Activated T-cell treated with anti-CD3 and anti-CD28 coated beads, Interleukin-2, amount 50 U/mL, for 48 hours (primary cell): ENCODE measurements at regions not wholly inside any gene's neighbourhood (a gene's known extent, or its start where the extent isn't known, plus 50 kb on each side); places are given as distances from the start of the nearest gene placed in this dataset.
A peak's percentile ranks its signal among the peaks of the same experiment; 100 is the strongest.
"Not testable (repeated sequence)": the region's sequence is repeated elsewhere in the genome, so short reads cannot be mapped to it uniquely, and the experiment has no call there.

Source experiments
- DNase-seq, 2 experiments: peaks; one replicate each; pipeline ENCODE4 v3.0.0-alpha.2; 2020

- DNase-seq: no peak
These were observed 608.6 kb upstream of the MARCKS start for GRCh38 chr6:113248532-113248931.

DNA sequence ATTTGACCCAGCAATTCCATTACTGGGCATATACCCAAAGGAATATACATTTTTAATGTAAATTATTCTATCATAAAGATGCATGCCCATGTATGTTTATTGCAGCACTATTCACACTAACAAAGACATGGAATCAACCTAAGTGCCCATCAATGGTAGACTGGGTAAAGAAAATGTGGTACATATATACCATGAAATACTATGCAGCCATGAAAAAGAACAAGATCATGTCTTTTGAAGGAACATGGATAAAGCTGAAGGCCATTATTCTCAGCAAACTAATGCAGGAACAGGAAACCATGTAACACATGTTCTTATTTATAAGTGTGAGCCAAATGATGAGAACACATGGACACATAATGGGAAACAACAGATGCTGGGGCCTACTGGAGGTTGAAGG is 603.0 kb upstream of the MARCKS start:
- not testable (repeated sequence) for DNase-seq

DNA sequence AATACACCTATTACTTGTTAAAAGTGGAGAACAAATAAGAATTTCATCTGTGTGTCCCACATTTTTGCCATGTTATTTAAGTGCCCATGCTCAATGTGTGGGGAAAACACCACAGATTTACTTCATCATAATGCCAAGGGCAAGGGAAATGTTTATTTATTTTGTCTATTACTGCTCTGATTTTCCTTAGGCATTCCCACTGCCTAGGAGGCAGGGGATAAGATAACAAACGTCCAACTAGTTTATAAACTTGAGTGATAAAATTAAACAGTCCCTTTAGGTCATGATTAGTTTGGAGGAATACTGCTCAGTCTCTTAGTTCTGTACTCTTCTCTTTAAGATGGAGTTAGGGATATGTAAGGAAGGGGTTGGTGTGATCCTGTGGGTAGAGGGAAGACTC is 598.4 kb upstream of the MARCKS start:
- DNase-seq: no peak

GRCh38 chr6:113271437-113271836 is 585.7 kb upstream of the MARCKS start:
- DNase-seq: no peak

DNA sequence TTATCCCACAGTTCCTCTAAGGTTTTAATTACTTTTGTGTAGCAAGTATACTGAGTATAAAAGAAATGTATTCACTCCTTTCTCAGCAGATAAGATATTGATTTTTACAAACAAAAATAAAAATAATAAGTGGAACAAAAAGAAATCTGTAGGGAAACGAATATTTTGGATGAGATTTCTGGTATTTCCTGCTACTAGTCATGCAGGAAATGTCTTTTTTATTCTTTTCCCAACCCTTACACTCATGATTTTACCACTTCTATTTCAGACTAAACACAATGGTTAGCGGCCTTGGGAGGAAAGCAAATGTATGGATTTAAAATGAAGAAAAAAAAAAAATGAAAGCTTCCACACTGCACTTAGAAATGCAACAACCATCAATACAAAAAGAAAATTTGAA is 580.5 kb upstream of the MARCKS start:
- DNase-seq: no peak

DNA sequence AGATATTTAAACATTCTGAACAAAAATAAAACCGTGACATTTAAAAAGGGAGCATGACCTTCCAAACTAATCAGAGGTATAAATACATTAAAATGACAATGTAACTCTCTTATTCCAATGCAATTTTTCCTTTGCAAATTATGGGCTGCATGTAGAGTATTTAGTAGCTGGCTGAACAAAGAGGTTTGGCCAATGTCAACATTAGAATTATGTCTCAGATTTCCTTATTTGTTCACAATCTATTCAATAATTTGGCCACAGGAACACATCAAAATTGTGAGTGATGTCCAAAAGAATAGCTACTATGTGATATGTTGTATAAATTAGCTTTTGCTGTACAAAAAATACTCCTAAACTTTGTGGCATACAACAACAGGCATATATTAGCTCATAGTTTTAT is 580.0 kb upstream of the MARCKS start:
- DNase-seq: no peak

- DNase-seq: no peak
These were observed 576.1 kb upstream of the MARCKS start for GRCh38 chr6:113281014-113281413.

- DNase-seq: no peak
These were observed 575.7 kb upstream of the MARCKS start for GRCh38 chr6:113281431-113281830.

DNA sequence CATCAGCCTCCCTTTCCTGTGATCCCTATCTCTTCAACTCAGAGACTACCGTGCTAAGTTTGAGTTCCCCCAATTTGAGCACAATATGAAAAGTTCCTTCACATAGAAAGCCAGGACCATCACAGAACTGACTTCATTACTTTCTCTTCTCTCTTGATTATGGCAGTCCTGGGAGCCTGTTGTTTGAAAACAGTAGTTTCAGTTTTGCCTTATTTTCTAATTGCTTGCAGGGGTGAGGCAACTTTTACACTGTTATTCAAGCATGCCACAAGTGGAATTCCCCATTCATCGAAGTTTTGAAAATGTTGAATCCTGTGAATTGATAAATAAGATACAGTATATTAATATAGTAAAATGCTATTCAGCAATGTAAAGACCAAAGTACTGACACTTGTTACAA is 569.7 kb upstream of the MARCKS start:
- no peak for DNase-seq

- DNase-seq: no peak
These were observed 568.7 kb upstream of the MARCKS start for GRCh38 chr6:113288409-113288808.

- no peak for DNase-seq
These were observed 568.0 kb upstream of the MARCKS start for GRCh38 chr6:113289166-113289565.

DNA sequence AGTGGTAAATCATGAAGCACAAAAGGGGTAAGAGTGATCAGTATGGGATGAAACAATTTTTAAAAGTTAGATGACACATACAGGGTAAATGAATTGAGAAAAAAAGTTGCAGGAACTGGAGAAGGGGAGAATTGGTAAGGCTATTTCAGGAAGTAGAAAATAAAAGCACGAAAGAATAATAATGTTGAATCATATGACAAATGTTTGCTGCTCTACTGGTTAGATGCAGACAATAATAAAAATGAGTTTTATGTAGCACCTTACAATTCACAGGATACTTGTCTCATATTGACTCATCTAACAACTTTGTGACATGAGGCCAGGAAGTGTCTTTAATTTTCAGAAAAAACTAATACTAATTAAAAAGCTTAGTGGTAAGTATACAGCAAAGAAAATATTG is 566.5 kb upstream of the MARCKS start:
- DNase-seq: no peak

DNA sequence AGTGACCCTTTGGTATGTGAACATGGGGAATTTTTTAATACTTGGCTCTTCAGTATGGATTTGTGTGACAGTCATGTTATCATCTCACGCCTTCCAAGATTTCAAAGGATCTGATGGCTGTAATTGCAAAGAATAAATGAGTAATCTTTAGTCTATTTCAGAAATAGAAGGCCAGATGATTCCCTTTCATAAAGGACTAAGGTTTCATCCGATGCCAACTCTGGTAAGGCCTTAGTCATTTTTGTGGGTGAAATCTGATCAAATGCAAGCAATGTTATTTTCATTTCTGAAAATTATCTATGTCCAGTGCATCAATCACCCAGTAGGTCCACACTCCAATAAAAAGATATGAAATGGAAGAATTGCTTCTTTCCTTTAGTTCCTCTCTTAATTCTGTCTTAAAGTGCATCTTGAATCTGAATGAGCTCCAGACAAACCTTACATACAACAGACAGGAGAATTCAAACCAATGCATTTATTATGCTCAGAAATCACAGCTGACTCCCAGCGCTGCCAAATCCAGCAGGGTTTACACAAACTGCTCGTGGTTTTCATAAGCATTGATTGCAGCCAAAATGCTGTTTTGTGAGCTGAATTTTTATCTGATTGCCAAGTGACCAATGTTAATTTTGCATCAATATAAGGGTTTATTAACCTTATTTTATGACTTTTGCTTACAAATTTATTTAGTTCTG is 565.2 kb upstream of the MARCKS start:
- DNase-seq: no peak

DNA sequence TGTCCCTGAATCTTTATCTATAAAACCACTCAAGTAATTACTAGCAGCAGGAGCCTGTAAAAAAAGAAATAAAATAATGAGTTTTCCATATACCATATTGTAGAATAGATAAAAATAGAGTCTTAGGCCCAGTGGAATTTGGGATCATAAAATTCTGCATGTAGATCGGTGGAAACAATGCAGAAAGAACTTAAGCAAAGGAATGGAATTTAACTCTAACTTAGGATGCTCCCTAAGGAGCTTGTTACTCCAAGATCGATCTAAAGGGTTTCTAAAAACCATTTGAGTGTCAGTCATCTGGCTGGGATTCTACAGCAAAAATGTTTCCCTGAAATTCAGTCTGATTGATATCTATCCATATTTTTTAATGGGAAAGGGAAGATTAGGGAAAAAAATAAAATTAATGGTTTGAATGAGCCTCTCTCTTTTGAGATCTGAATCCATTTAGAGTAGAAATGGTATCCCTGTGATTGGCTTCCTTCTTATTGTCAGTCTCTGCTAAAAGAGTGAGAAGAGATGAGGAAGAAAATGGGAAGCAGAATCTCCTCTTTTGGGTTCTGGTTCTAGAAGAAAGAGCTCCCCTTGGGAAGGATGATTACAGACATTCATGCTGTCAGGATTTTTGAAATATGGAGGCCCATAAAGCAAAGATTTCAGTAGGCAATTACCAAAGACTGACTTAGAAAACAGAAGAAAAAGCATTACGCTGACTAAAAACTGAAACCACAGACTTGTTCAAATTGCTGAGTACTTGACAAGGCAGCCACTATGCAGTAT is 564.3 kb upstream of the MARCKS start:
- no peak for DNase-seq

- DNase-seq: no peak
These were observed 563.8 kb upstream of the MARCKS start for GRCh38 chr6:113293423-113293740.

DNA sequence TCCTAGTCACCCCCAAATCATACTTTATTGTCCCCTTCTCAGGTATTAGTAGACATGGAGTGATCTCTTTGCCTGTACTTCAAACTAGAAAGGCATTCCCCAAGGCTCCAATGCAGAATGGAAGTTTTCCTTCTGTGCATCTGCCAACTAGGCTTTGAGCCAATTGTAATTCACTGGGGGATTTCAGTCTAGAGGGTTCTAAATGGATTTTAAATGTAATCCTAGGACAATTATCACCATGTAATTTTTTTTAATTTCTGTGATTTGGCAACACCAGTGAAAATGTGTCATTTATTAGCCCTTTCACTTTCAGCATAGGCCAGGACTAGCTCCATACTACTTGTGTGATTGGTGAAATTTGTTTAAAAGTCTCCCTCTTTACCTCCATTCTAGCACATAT is 557.6 kb upstream of the MARCKS start:
- DNase-seq: no peak

DNA sequence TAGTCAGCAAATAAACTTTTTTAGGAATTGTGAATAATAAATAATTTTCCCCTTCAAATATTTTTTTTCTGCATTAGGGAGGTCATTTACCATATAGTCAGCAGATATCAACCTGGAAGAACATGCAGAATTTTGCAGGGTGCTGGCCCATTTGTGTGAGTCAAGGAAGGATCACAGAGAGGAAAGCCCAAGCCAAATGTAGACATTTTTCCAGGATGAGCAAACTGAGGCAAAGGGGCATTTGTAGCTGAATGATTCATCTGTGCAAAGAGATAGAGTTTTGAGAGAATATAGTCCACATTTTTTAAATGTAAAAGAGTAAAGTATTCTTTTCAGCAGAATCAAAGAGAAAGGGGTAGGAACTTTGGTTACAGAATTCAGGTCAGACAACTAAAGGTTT is 555.5 kb upstream of the MARCKS start:
- DNase-seq: no peak

- no peak for DNase-seq
These were observed 553.0 kb upstream of the MARCKS start for GRCh38 chr6:113304116-113304515.

DNA sequence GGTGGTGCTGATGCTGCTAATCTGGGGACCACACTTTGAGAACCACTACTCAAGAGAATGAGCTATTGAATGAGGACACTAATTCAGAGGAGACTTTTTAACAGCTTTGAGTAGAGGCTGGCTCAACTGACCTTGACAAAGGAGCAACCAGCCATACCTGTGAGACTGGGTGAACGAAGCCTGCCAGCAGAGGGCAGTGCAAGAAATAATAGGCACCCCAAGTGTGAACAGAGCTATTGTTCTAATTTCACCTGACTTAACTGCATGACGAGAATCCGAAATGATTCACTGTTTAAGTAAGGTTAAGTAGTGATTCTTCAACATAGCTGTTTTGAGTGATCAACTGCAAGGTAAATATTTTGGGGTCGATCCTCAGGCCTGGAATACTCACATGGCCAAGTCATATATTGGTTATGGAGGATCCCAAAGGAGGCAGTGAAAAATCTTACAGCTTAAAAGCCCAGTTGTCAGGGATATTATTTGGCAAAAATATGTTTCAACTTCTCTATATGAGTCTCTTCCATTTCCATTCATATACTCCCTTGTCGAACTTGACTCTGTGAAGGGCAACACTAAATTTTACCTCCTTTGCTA is 550.5 kb upstream of the MARCKS start:
- DNase-seq: peak; percentile 58 to 61

DNA sequence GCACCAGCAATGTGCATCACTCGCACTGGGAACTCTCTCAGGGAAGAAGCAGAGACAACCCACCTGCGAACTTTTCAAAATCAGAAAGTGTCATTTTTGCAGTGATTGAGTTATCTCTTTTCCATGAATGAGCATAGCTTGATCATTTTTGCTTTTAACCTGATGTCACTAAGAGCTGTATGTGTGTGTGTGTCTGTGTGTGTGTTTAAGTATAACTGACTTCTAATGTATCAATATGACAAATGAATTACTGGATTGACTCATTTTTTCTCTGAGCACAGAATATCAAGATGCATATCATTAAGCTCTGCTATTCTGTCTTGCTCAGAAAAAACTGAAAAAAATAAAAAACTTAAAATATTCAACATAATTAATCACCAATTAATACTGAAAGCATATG is 548.9 kb upstream of the MARCKS start:
- DNase-seq: no peak

GRCh38 chr6:113313841-113314240 is 543.3 kb upstream of the MARCKS start:
- no peak for DNase-seq

DNA sequence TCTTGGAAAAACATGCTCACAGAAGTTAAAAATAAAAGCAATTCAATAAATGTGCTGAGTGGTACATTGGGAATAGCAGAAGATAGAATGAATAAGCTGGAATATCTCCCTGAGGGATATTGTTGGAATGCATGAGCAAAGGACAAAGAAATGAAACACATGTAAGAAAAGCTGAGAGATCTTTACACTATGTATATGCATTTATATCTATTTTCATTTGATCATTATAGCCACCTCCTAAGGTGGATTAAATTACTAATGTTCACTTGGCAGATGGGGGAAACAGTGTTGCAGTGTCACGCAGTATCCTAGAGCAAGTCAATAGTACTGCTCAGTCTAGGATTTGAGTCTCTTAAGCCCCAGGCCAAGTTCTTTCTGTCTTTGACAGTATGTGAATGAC is 542.0 kb upstream of the MARCKS start:
- no peak for DNase-seq

- DNase-seq: no peak
These were observed 541.3 kb upstream of the MARCKS start for GRCh38 chr6:113315879-113316278.

GRCh38 chr6:113317442-113317841 is 539.7 kb upstream of the MARCKS start:
- DNase-seq: no peak
